CD4-positive, alpha-beta T cell (primary cell): ENCODE measurements at regions not wholly inside any gene's neighbourhood (a gene's known extent, or its start where the extent isn't known, plus 50 kb on each side); places are given as distances from the start of the nearest gene placed in this dataset.

Experiments
- ATAC-seq: fragments of 200-7000 bp; cut with Tn5 transposase; one replicate; pipeline ENCODE4 v1.10.0; 2022; ENCODE audit warnings: mild to moderate bottlenecking; ENCODE audit not compliant: poor library complexity
- CTCF ChIA-PET: fragments of 350-600 bp; sonication (Branson Sonifier 250); formaldehyde crosslinking; loops from one replicate; lab custom pipeline; 2021; ENCODE audit warnings: antibody characterized with exemption, inconsistent platforms; lab: Charles Lee
- POLR2A ChIA-PET: fragments of 350-600 bp; sonication (Branson Sonifier 250); formaldehyde crosslinking; loops from one replicate; lab custom pipeline; 2021; ENCODE audit warnings: antibody characterized with exemption, inconsistent platforms; lab: Charles Lee
- DNase-seq, 14 experiments: peaks; one replicate each; pipeline ENCODE4 v3.0.0-alpha.2; 2013 to 2020; ENCODE audit warnings: mixed read lengths in 2 of 14
- H3K27ac ChIP-seq, 2 donors: one replicate each; pipeline versions ENCODE4 v1.5.1 to v1.7.0; 2013; ENCODE audit warnings: low read length in 2 of 2, low read depth in 1 of 2, mild to moderate bottlenecking in 1 of 2
- H3K27me3 ChIP-seq, 2 experiments: 1 replicate in 1 of 2; 2 replicates in 1 of 2; pipeline versions ENCODE4 v1.6.1 to v1.7.0; 2013; ENCODE audit warnings: low read length in 2 of 2, control low read depth in 1 of 2, mild to moderate bottlenecking in 1 of 2, moderate library complexity in 1 of 2; ENCODE audit not compliant: insufficient read depth in 2 of 2, control insufficient read depth in 1 of 2
- H3K36me3 ChIP-seq: one replicate; pipeline ENCODE4 v1.6.1; 2013; ENCODE audit warnings: low read length, control low read depth; ENCODE audit not compliant: insufficient read depth
- H3K4me1 ChIP-seq: one replicate; pipeline ENCODE4 v1.6.1; 2013; ENCODE audit warnings: low read length, control low read depth; ENCODE audit not compliant: insufficient read depth
- H3K4me3 ChIP-seq: one replicate; pipeline ENCODE4 v1.5.1; 2013; ENCODE audit warnings: mild to moderate bottlenecking, low read length, moderate library complexity
- H3K9me3 ChIP-seq, 2 experiments: 1 replicate in 1 of 2; 2 replicates in 1 of 2; pipeline versions ENCODE4 v1.6.1 to v1.7.0; 2013; ENCODE audit warnings: low read length in 2 of 2, mild to moderate bottlenecking in 2 of 2, control low read depth in 1 of 2, moderate library complexity in 1 of 2; ENCODE audit not compliant: control insufficient read depth in 1 of 2, insufficient read depth in 1 of 2
- H3K27ac Mint-ChIP-seq: one replicate; pipeline ENCODE4 v1.8.0; 2020; ENCODE audit warnings: mixed read lengths
- H3K27me3 Mint-ChIP-seq: one replicate; pipeline ENCODE4 v1.8.0; 2021; ENCODE audit warnings: mixed read lengths
- H3K36me3 Mint-ChIP-seq: one replicate; pipeline ENCODE4 v1.8.0; 2021; ENCODE audit warnings: low read depth, mixed read lengths
- H3K4me1 Mint-ChIP-seq: one replicate; pipeline ENCODE4 v1.8.0; 2021; ENCODE audit warnings: low read depth, mixed read lengths
- H3K4me3 Mint-ChIP-seq: one replicate; pipeline ENCODE4 v1.8.0; 2020; ENCODE audit warnings: mild to moderate bottlenecking, mixed read lengths
- H3K9me3 Mint-ChIP-seq: one replicate; pipeline ENCODE4 v1.8.0; 2020; ENCODE audit warnings: mixed read lengths
- CTCF ChIP-seq: fragments of 200-600 bp; IDR thresholded peaks from one replicate; pipeline ENCODE4 v1.8.0; 2022; ENCODE audit warnings: antibody characterized with exemption, mild to moderate bottlenecking
- intact Hi-C, 2 experiments: fragments of 100-400 bp; cut with DNase I in 1 of 2; cut with micrococcal nuclease in 1 of 2; formaldehyde crosslinking; loops; one replicate each; pipeline versions ENCODE4 v1.15.1 to v1.9.0; 2023 to 2025; cut with DNase I, micrococcal nuclease

DNA sequence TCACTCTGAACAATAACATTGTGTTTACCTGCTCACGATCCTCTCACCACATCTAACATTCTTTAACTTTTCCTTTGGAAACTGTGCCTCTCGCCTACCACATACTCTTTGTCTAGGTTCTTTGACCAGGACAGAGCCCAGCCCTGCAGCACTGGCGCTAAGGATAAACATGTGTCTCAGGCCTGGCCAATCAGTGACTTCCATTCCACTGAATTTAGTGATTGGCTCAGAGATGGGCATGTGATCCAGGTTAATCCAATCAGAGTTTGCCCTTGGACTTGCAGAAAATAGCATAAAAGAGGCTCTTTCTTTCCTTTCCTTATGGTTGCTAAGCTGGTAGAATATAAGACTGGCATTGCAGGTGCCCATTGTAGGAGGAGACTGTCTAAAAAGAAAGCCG lies 605.7 kb downstream of the MATN1 start:
- no peaks in the 10 kb centered on the region for H3K4me1 Mint-ChIP-seq
- H3K36me3 ChIP-seq = no peaks in the 10 kb centered on the region
- no peaks in the 10 kb centered on the region for H3K36me3 Mint-ChIP-seq
- no peaks in the 10 kb centered on the region for H3K9me3 ChIP-seq
- ChIA-PET POLR2A (no interaction called here), CTCF (no interaction called here)
- no peak for TF ChIP-seq CTCF
- no peak overlapping the region for H3K27ac ChIP-seq
- ATAC-seq = no peak
- no peak for DNase-seq
- H3K9me3 Mint-ChIP-seq = no peaks in the 10 kb centered on the region
- no peak overlapping the region for H3K4me3 Mint-ChIP-seq
- no peaks in the 10 kb centered on the region for H3K4me1 ChIP-seq
- intact Hi-C loops = no loop called here
- H3K27ac Mint-ChIP-seq = no peak overlapping the region
- no peak overlapping the region for H3K4me3 ChIP-seq
- peaks cover under 1 to 3% of the 10 kb centered on the region in 2 experiments for H3K27me3 ChIP-seq
- H3K27me3 Mint-ChIP-seq = peaks cover 15% of the 10 kb centered on the region

- ATAC-seq (no peak), DNase-seq (peak in 2 of 14 experiments; percentile 3 to 15)
- Histone ChIP-seq H3K9me3 (no peaks in the 10 kb centered on the region), H3K27me3 (peaks cover 11 to 26% of the 10 kb centered on the region in 2 experiments), H3K27ac (no peak overlapping the region), H3K4me3 (no peak overlapping the region), H3K4me1 (no peaks in the 10 kb centered on the region), H3K36me3 (no peaks in the 10 kb centered on the region)
- Mint-ChIP-seq H3K4me3 (no peak overlapping the region), H3K4me1 (no peaks in the 10 kb centered on the region), H3K27ac (no peak overlapping the region), H3K27me3 (peaks cover 67% of the 10 kb centered on the region), H3K9me3 (no peaks in the 10 kb centered on the region), H3K36me3 (no peaks in the 10 kb centered on the region)
- ChIA-PET POLR2A (no interaction called here), CTCF (no interaction called here)
- TF ChIP-seq CTCF = no peak
- intact Hi-C loops = no loop called here
Observed at GRCh38 chr1:30111431-30111830, 612.0 kb downstream of the MATN1 start.

DNA sequence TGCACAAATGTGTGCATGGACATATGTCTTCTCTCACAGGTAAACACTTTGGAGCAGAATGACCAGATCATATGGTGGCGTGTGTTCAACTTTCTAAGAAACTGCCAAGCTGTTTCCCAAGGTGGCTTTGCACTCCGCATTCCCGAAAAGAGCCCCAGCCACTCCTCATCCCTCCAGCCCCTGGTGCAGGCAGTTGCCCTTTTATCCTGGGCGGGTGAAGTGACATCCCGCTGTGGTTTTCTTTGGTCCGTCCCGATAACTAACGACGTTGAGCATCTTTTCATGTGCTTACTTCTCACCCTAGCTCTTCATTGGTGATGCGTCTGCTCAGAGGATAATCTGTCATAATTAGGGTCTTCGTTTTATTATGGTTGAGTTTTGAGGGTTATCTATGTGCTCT lies 612.5 kb downstream of the MATN1 start:
- no peak overlapping the region for H3K27ac Mint-ChIP-seq
- Histone ChIP-seq H3K9me3 (no peaks in the 10 kb centered on the region), H3K27me3 (peaks cover 11 to 26% of the 10 kb centered on the region in 2 experiments), H3K27ac (no peak overlapping the region), H3K4me3 (no peak overlapping the region), H3K4me1 (no peaks in the 10 kb centered on the region), H3K36me3 (no peaks in the 10 kb centered on the region)
- ATAC-seq (no peak), DNase-seq (no peak)
- ChIA-PET POLR2A (no interaction called here), CTCF (no interaction called here)
- no peak for TF ChIP-seq CTCF
- intact Hi-C loops = no loop called here
- no peaks in the 10 kb centered on the region for H3K9me3 Mint-ChIP-seq
- H3K4me1 Mint-ChIP-seq = no peaks in the 10 kb centered on the region
- peaks cover 72% of the 10 kb centered on the region for H3K27me3 Mint-ChIP-seq
- no peaks in the 10 kb centered on the region for H3K36me3 Mint-ChIP-seq
- H3K4me3 Mint-ChIP-seq = no peak overlapping the region
